B cell (primary cell): ENCODE measurements at regions not wholly inside any gene's neighbourhood (a gene's known extent, or its start where the extent isn't known, plus 50 kb on each side); places are given as distances from the start of the nearest gene placed in this dataset.

Experiments used
- ATAC-seq: fragments of 200-7000 bp; cut with Tn5 transposase; one replicate; pipeline ENCODE4 v1.10.0; 2021; ENCODE audit warnings: low read depth, mild to moderate bottlenecking, moderate number of reproducible peaks, moderate library complexity
- CTCF ChIA-PET: fragments of 350-600 bp; sonication (Branson Sonifier 250); formaldehyde crosslinking; loops from one replicate; lab custom pipeline; 2021; ENCODE audit warnings: antibody characterized with exemption, inconsistent platforms; lab: Charles Lee
- POLR2A ChIA-PET: fragments of 350-600 bp; sonication (Branson Sonifier 250); formaldehyde crosslinking; loops from one replicate; lab custom pipeline; 2021; ENCODE audit warnings: antibody characterized with exemption; lab: Charles Lee
- DNase-seq: peaks from one replicate; pipeline ENCODE4 v3.0.0; 2013
- H2AFZ ChIP-seq: 2 replicates; pipeline ENCODE4 v1.6.1; 2012; ENCODE audit warnings: mild to moderate bottlenecking, low read depth, low read length; ENCODE audit not compliant: insufficient read depth, poor library complexity, severe bottlenecking
- H3K27ac ChIP-seq, 2 donors: 1 replicate in 1 of 2; 2 replicates in 1 of 2; pipeline ENCODE4 v1.5.1; 2012 to 2013; ENCODE audit warnings: low read length in 2 of 2, mild to moderate bottlenecking in 2 of 2, moderate library complexity in 1 of 2
- H3K27me3 ChIP-seq, 4 experiments: fragments of 200-600 bp in 1 of 4; sonication (generic) in 1 of 4; replicated peaks in 1 of 4; 1 replicate in 2 of 4; 2 replicates in 2 of 4; pipeline versions ENCODE4 v1.6.1 to v1.7.0; 2013 to 2016; ENCODE audit warnings: low read length in 3 of 4, mild to moderate bottlenecking in 2 of 4, mixed read lengths in 1 of 4, moderate library complexity in 1 of 4; ENCODE audit not compliant: insufficient read depth in 4 of 4, control insufficient read depth in 3 of 4; ENCODE audit errors: control extremely low read depth in 1 of 4
- H3K36me3 ChIP-seq, 2 experiments: replicated peaks in 1 of 2; 1 replicate in 1 of 2; 2 replicates in 1 of 2; pipeline versions ENCODE4 v1.6.1 to v1.7.1; 2013; ENCODE audit warnings: low read length in 1 of 2; ENCODE audit not compliant: insufficient read depth in 2 of 2, control insufficient read depth in 1 of 2; ENCODE audit errors: control extremely low read depth in 1 of 2, extremely low read depth in 1 of 2
- H3K4me1 ChIP-seq, 2 donors: fragments of 200-600 bp in 1 of 2; sonication (generic) in 1 of 2; 1 replicate in 1 of 2; 2 replicates in 1 of 2; pipeline versions ENCODE4 v1.5.1 to v1.6.1; 2013 to 2017; ENCODE audit warnings: low read length in 2 of 2; ENCODE audit not compliant: control insufficient read depth in 2 of 2, insufficient read depth in 2 of 2
- H3K4me2 ChIP-seq: replicated peaks from 2 replicates; pipeline ENCODE3; 2012; ENCODE audit warnings: mild to moderate bottlenecking, low read depth, low read length; ENCODE audit not compliant: poor library complexity, severe bottlenecking
- H3K4me3 ChIP-seq, 5 experiments: fragments of 200-600 bp in 1 of 5; sonication (generic) in 1 of 5; 1 replicate in 3 of 5; 2 replicates in 2 of 5; pipeline versions ENCODE4 v1.5.1 to v1.7.0; 2011 to 2016; ENCODE audit warnings: low read length in 4 of 5, mild to moderate bottlenecking in 4 of 5, low read depth in 2 of 5, control low read depth in 1 of 5, moderate library complexity in 1 of 5; ENCODE audit not compliant: insufficient read depth in 1 of 5; ENCODE audit errors: control extremely low read depth in 1 of 5, extremely low read depth in 1 of 5
- H3K79me2 ChIP-seq: fragments of 200-600 bp; sonication (generic); one replicate; pipeline ENCODE4 v1.6.0; 2016; ENCODE audit warnings: low read length; ENCODE audit not compliant: control insufficient read depth, insufficient read depth
- H3K9ac ChIP-seq: fragments of 200-600 bp; sonication (generic); 2 replicates; pipeline ENCODE4 v1.6.1; 2017; ENCODE audit warnings: mild to moderate bottlenecking, low read length, moderate library complexity
- H3K9me3 ChIP-seq, 3 donors: one replicate each; pipeline versions ENCODE4 v1.6.1 to v1.7.1; 2013; ENCODE audit warnings: low read length in 2 of 3; ENCODE audit not compliant: control insufficient read depth in 2 of 3, insufficient read depth in 1 of 3; ENCODE audit errors: control extremely low read depth in 1 of 3
- H4K20me1 ChIP-seq: 2 replicates; pipeline ENCODE4 v1.6.0; 2012; ENCODE audit warnings: mild to moderate bottlenecking, low read length; ENCODE audit not compliant: insufficient read depth, control insufficient read depth, poor library complexity, severe bottlenecking
- H3K27ac Mint-ChIP-seq: one replicate; pipeline ENCODE4 v1.8.0; 2021; ENCODE audit warnings: mixed read lengths
- H3K27me3 Mint-ChIP-seq: one replicate; pipeline ENCODE4 v1.8.0; 2021; ENCODE audit warnings: mixed read lengths
- H3K4me1 Mint-ChIP-seq: one replicate; pipeline ENCODE4 v1.8.0; 2021; ENCODE audit warnings: mixed read lengths
- H3K4me3 Mint-ChIP-seq: one replicate; pipeline ENCODE4 v1.8.0; 2021; ENCODE audit warnings: mixed read lengths
- H3K9me3 Mint-ChIP-seq: one replicate; pipeline ENCODE4 v1.8.0; 2022; ENCODE audit warnings: mixed read lengths; ENCODE audit not compliant: insufficient read depth
- CTCF ChIP-seq: fragments of 200-600 bp; IDR thresholded peaks from one replicate; pipeline ENCODE4 v1.8.0; 2022; ENCODE audit warnings: antibody characterized with exemption, mild to moderate bottlenecking
- EZH2 ChIP-seq: IDR thresholded peaks from 2 replicates; pipeline ENCODE4 v1.6.1; 2012; ENCODE audit warnings: borderline replicate concordance, low read depth, mild to moderate bottlenecking, moderate library complexity, low read length; ENCODE audit not compliant: insufficient read depth, poor library complexity, severe bottlenecking
- whole genome bisulfite sequencing: methylation state at CpG from one replicate; pipeline ENCODE4 v1.1.5; 2013; ENCODE audit warnings: missing lambda C conversion rate; ENCODE audit not compliant: insufficient coverage; 5-methylcytosine and 5-hydroxymethylcytosine counted together
- intact Hi-C: fragments of 100-400 bp; cut with micrococcal nuclease; formaldehyde crosslinking; loops from one replicate; pipeline ENCODE4 v1.10.0; 2022

DNA sequence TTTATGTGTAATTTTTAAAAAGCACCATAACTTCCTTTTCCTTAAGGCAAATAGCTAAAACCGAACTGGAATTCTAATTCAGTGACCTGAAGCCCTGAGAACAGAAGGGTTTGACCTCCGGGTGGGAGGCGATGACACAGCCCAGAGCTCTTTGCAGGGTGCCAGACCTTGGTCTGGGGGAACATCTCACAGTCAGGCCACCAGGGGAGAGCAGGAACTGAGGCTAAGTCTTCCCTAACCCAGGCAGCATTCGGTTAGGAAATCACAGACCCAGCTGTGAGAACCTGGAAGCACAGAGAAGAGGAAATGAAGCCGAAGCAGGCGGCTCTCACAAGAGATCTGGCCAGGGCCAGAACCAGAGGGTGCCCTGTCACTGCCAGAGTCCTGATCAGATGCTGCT, 444.8 kb downstream of the TTLL7 start:
- ATAC-seq (no peak), DNase-seq (no peak)
- H3K27ac Mint-ChIP-seq: no peak overlapping the region

DNA sequence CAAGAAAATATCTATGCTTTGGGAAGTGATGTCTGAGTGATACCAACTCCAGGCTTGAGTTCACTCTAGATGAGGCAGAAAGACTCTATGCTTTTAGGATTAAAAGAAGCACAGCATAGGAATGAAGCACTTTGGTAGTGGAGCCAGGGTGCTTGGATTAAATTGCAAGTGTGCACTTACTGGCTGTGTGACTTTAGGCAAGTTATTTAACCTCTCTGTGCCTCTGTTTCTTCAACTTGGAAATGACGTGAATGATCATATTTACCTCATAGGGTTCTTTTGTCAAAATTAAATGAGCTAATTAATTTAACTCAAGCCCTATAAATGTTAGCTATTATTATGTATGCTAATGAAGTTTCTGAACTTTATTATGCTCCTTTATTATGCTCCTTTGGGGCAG, 446.1 kb downstream of the TTLL7 start:
- Mint-ChIP-seq H3K9me3 (no peaks in the 10 kb centered on the region), H3K4me3 (no peak overlapping the region), H3K4me1 (no peaks in the 10 kb centered on the region), H3K27ac (no peak overlapping the region), H3K27me3 (no peaks in the 10 kb centered on the region)
- H3K4me3 ChIP-seq: no peak overlapping the region
- no peaks in the 10 kb centered on the region for H3K36me3 ChIP-seq
- H3K9me3 ChIP-seq: no peaks in the 10 kb centered on the region
- no peak overlapping the region for H3K9ac ChIP-seq
- no CpG with 5 or more reads among the region's 1 CpG for WGBS
- H3K4me1 ChIP-seq: no peaks in the 10 kb centered on the region
- no peak for ATAC-seq
- TF ChIP-seq CTCF: no peak
- no peak for TF ChIP-seq EZH2
- no peak overlapping the region for H3K4me2 ChIP-seq
- ChIA-PET CTCF (no interaction called here), POLR2A (no interaction called here)
- no peak for DNase-seq
- no peak overlapping the region for H2AFZ ChIP-seq
- intact Hi-C loops: no loop called here
- no peaks in the 10 kb centered on the region for H3K79me2 ChIP-seq
- H3K27ac ChIP-seq: no peak overlapping the region
- H3K27me3 ChIP-seq: no peaks in the 10 kb centered on the region
- H4K20me1 ChIP-seq: no peaks in the 10 kb centered on the region

More for the DNA sequence above, 444.8 kb downstream of the TTLL7 start:
- Histone ChIP-seq H2AFZ (no peak overlapping the region), H3K36me3 (no peaks in the 10 kb centered on the region), H3K79me2 (no peaks in the 10 kb centered on the region), H3K27me3 (no peaks in the 10 kb centered on the region), H3K4me3 (no peak overlapping the region), H4K20me1 (no peaks in the 10 kb centered on the region), H3K27ac (no peak overlapping the region), H3K4me2 (no peak overlapping the region), H3K9ac (no peak overlapping the region), H3K9me3 (no peaks in the 10 kb centered on the region), H3K4me1 (peaks cover 5 to 7% of the 10 kb centered on the region in 2 donors)
- ChIA-PET POLR2A (no interaction called here), CTCF (no interaction called here)
- no peak for TF ChIP-seq CTCF
- TF ChIP-seq EZH2: no peak
- no peak overlapping the region for H3K4me3 Mint-ChIP-seq
- H3K9me3 Mint-ChIP-seq: no peaks in the 10 kb centered on the region
- WGBS: 43% methylated on average over 5 of the region's 6 CpGs
- intact Hi-C loops: no loop called here
- H3K27me3 Mint-ChIP-seq: no peaks in the 10 kb centered on the region
- peaks cover 9% of the 10 kb centered on the region for H3K4me1 Mint-ChIP-seq
